ENCODE measurements at regions not wholly inside any gene's neighbourhood (a gene's known extent, or its start where the extent isn't known, plus 50 kb on each side); places are given as distances from the start of the nearest gene placed in this dataset.

- TF ChIP-seq CTCF (conservative IDR thresholded peaks at IDR 0.05; ENCODE audit: low read depth, low read length) (no peak), ELK1 (IDR thresholded peaks at IDR 0.05; ENCODE audit: borderline replicate concordance, low read depth, low read length) (no peak)
Measured at GRCh38 chr2:23023722-23024121, 361.3 kb upstream of the KLHL29 start.

All from IMR-90 (cell line).